GM12878 (cell line): ENCODE measurements at regions not wholly inside any gene's neighbourhood (a gene's known extent, or its start where the extent isn't known, plus 50 kb on each side); places are given as distances from the start of the nearest gene placed in this dataset.

ENCODE experiments used
- ATAC-seq: fragments of 200-7000 bp; cut with Tn5 transposase; 3 replicates; pipeline ENCODE4 v1.9.1; 2020; ENCODE audit warnings: mild to moderate bottlenecking, moderate library complexity
- BruUV-seq: library from RNA; stranded (reverse); fragments of 400-500 nt; replicated peaks from 2 replicates; lab custom pipeline; 2021; lab: Mats Ljungman, UMichigan
- CTCF ChIA-PET: fragments of 300-600 bp; sonication (Branson Sonifier 250); formaldehyde crosslinking; extraction: SDS; loops from one replicate; lab custom pipeline; 2021; ENCODE audit warnings: inconsistent platforms; lab: Yijun Ruan, JAX
- POLR2A ChIA-PET: fragments of 350-600 bp; formaldehyde crosslinking; extraction: SDS; loops from one replicate; lab custom pipeline; 2021; ENCODE audit warnings: inconsistent platforms; lab: Charles Lee
- RAD21 ChIA-PET: fragments of 300-600 bp; sonication (Branson Sonifier 250); formaldehyde crosslinking; loops from one replicate; lab custom pipeline; 2023; ENCODE audit warnings: antibody characterized with exemption; ENCODE audit not compliant: unreplicated experiment; lab: Charles Lee
- SMC1A ChIA-PET: fragments of 300-600 bp; sonication (Branson Sonifier 250); formaldehyde crosslinking; loops from one replicate; lab custom pipeline; 2023; ENCODE audit not compliant: unreplicated experiment, uncharacterized antibody; lab: Charles Lee
- DNase-seq: peaks from one replicate; pipeline ENCODE4 v3.0.0-alpha.2; 2011; ENCODE audit warnings: low read depth, low spot score
- FAIRE-seq: peaks from 3 replicates; lab custom pipeline; 2011; peaks lifted over from hg19 to GRCh38; lab: Jason Lieb, UNC
- H2AFZ ChIP-seq: 2 replicates; pipeline ENCODE4 v1.6.0; 2011; ENCODE audit warnings: low read depth, low read length, control low read depth; ENCODE audit not compliant: control insufficient read depth
- H3K27ac ChIP-seq: 2 replicates; pipeline ENCODE4 v1.5.1; 2011; ENCODE audit warnings: control low read depth; ENCODE audit not compliant: control insufficient read depth, insufficient read depth
- H3K27me3 ChIP-seq, 2 experiments: replicated peaks in 1 of 2; 2 replicates each; pipeline versions ENCODE4 v1.6.0 to v1.6.1; 2011; ENCODE audit warnings: low read length in 1 of 2; ENCODE audit not compliant: control insufficient read depth in 2 of 2, insufficient read depth in 2 of 2
- H3K36me3 ChIP-seq, 2 experiments: 2 replicates each; pipeline ENCODE4 v1.5.1; 2011; ENCODE audit warnings: low read length in 1 of 2; ENCODE audit not compliant: control insufficient read depth in 2 of 2, insufficient read depth in 2 of 2
- H3K4me1 ChIP-seq: 2 replicates; pipeline ENCODE4 v1.6.1; 2011; ENCODE audit warnings: mild to moderate bottlenecking, low read length, moderate library complexity, mixed read lengths; ENCODE audit not compliant: control insufficient read depth, insufficient read depth
- H3K4me2 ChIP-seq: 2 replicates; pipeline ENCODE4 v1.6.0; 2011; ENCODE audit warnings: control low read depth; ENCODE audit not compliant: control insufficient read depth, insufficient read depth
- H3K4me3 ChIP-seq: fragments of 200-600 bp; sonication (generic); 2 replicates; pipeline ENCODE4 v1.5.1; 2016
- H3K79me2 ChIP-seq: 2 replicates; pipeline ENCODE4 v1.6.0; 2011; ENCODE audit warnings: low read length; ENCODE audit not compliant: control insufficient read depth, insufficient read depth
- H3K9ac ChIP-seq: 2 replicates; pipeline ENCODE4 v1.8.0; 2011; ENCODE audit warnings: low read length, control low read depth, mixed read lengths; ENCODE audit not compliant: control insufficient read depth, insufficient read depth
- H3K9me3 ChIP-seq: replicated peaks from 3 replicates; pipeline ENCODE4 v1.5.1; 2011; ENCODE audit warnings: mild to moderate bottlenecking, low read length; ENCODE audit not compliant: control insufficient read depth, insufficient read depth
- H4K20me1 ChIP-seq: 2 replicates; pipeline ENCODE4 v1.6.0; 2011; ENCODE audit not compliant: control insufficient read depth, insufficient read depth
- ATF7 ChIP-seq: fragments of 450-650 bp; IDR thresholded peaks from 2 replicates; pipeline ENCODE4 v1.6.1; 2016; ENCODE audit warnings: low read depth, mild to moderate bottlenecking
- CBX5 ChIP-seq: sonication (generic); IDR thresholded peaks from 2 replicates; pipeline ENCODE4 v1.6.1; 2016; ENCODE audit warnings: low read depth, moderate library complexity, mild to moderate bottlenecking, inconsistent platforms
- FOXK2 ChIP-seq: fragments of 450-650 bp; IDR thresholded peaks from 2 replicates; pipeline ENCODE4 v1.6.1; 2017; ENCODE audit warnings: mild to moderate bottlenecking, moderate library complexity
- JUND ChIP-seq: IDR thresholded peaks from 2 replicates; pipeline ENCODE4 v1.6.1; 2012; ENCODE audit warnings: low read depth, mild to moderate bottlenecking, low read length, improper control_type of control experiment, moderate library complexity
- MEF2B ChIP-seq: fragments of 450-650 bp; IDR thresholded peaks from 2 replicates; pipeline ENCODE4 v1.6.1; 2018; ENCODE audit warnings: mild to moderate bottlenecking, moderate library complexity; ENCODE audit not compliant: partially characterized antibody, poor library complexity, severe bottlenecking
- NBN ChIP-seq: fragments of 450-650 bp; IDR thresholded peaks from 2 replicates; pipeline ENCODE4 v1.6.1; 2016
- SUPT20H ChIP-seq: IDR thresholded peaks from 2 replicates; pipeline ENCODE4 v1.6.1; 2011; ENCODE audit warnings: low read depth, mild to moderate bottlenecking, low read length, moderate library complexity, borderline replicate concordance; ENCODE audit not compliant: control insufficient read depth
- TCF7 ChIP-seq: IDR thresholded peaks from 2 replicates; pipeline ENCODE4 v1.6.1; 2014; ENCODE audit warnings: antibody characterized with exemption, borderline replicate concordance
- YBX1 ChIP-seq: fragments of 450-650 bp; IDR thresholded peaks from 2 replicates; pipeline ENCODE4 v1.6.1; 2016; ENCODE audit warnings: antibody characterized with exemption
- WGBS: methylation state at CpG from one replicate; pipeline ENCODE4 v1.1.6; 2016; ENCODE audit warnings: low lambda C conversion rate; ENCODE audit not compliant: insufficient replicate concordance, insufficient coverage; ENCODE audit errors: missing lambda C conversion rate; 5-methylcytosine and 5-hydroxymethylcytosine counted together
- in situ Hi-C: fragments of 300-500 bp; cut with MboI; formaldehyde crosslinking; loops from 9 replicates; pipeline ENCODE4 v1.14.3; 2018; ENCODE audit warnings: mixed read lengths
- intact Hi-C: fragments of 100-400 bp; cut with micrococcal nuclease; formaldehyde crosslinking; loops from one replicate; pipeline ENCODE4 v1.14.2; 2022; ENCODE audit not compliant: unreplicated experiment
- TF ChIP-seq, protein P1 (sequence below): IDR thresholded peaks from 2 replicates; pipeline ENCODE4 v1.6.1; 2011; ENCODE audit warnings: borderline replicate concordance, low read depth, mild to moderate bottlenecking, moderate library complexity, mixed read lengths, low read length; ENCODE audit not compliant: insufficient read depth; ENCODE audit errors: extremely low read length
- TF ChIP-seq, protein P2 (sequence below): fragments of 450-650 bp; IDR thresholded peaks from 2 replicates; pipeline ENCODE4 v1.6.1; 2014; ENCODE audit warnings: mild to moderate bottlenecking
- TF ChIP-seq, protein P3 (sequence below): fragments of 450-650 bp; IDR thresholded peaks from 2 replicates; pipeline ENCODE4 v1.6.1; 2017; ENCODE audit warnings: mild to moderate bottlenecking, low read depth, inconsistent platforms; ENCODE audit not compliant: poor library complexity, severe bottlenecking
- TF ChIP-seq, protein P4 (sequence below): fragments of 450-650 bp; IDR thresholded peaks from 2 replicates; pipeline ENCODE4 v1.6.1; 2017; ENCODE audit warnings: mild to moderate bottlenecking, moderate library complexity
- TF ChIP-seq, protein P5 (sequence below): IDR thresholded peaks from 2 replicates; pipeline ENCODE4 v1.6.1; 2011; ENCODE audit warnings: low read depth, low read length, improper control_type of control experiment, borderline replicate concordance

DNA sequence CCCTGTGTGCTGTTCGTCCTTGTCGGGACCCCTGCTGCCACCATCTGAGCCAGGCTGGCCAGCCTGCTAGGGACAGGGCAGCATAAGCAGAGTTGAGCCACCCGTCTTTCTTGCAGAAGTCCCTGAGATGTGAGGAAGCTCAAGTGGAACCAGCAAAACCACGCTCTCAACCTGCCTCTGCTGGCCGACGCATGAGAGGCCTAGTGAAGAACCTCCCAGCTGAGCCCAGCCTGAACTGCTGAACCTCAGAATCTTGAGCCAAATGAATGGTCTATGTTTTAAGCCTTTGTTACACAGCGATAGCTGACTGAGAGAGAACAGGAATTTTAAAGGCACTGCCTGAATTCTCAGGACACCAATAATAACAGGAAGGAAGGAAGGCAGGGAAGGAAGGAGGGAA is 98.9 kb upstream of the ADRA2C start:
- DNase-seq: no peak
- Histone ChIP-seq H3K79me2 (no peaks in the 10 kb centered on the region), H2AFZ (no peak overlapping the region), H3K4me2 (no peak overlapping the region), H4K20me1 (no peaks in the 10 kb centered on the region), H3K27ac (no peak overlapping the region), H3K9me3 (no peaks in the 10 kb centered on the region; the same call in 2 of the 3 replicates), H3K4me1 (no peaks in the 10 kb centered on the region), H3K36me3 (no peaks in the 10 kb centered on the region), H3K9ac (no peak overlapping the region), H3K27me3 (peaks cover 0 to 1% of the 10 kb centered on the region in 2 experiments; a peak in 1 of 4 replicates), H3K4me3 (no peak overlapping the region)
- POLR2A ChIA-PET: no interaction called here
- no peak for ATAC-seq
- RAD21 ChIA-PET: no interaction called here
- intact Hi-C loops (no loop called here), in situ Hi-C loops (no loop called here)
- no peak for FAIRE-seq
- no TSS peak for BruUV-seq
- 25% methylated on average over 7 of the region's 7 CpGs for WGBS
- SMC1A ChIA-PET: no interaction called here
- CTCF ChIA-PET: no interaction called here
- TF ChIP-seq TCF7: no peak
- TF ChIP-seq CBX5: no peak
- no peak for TF ChIP-seq NBN
- TF ChIP-seq, protein P1, sequence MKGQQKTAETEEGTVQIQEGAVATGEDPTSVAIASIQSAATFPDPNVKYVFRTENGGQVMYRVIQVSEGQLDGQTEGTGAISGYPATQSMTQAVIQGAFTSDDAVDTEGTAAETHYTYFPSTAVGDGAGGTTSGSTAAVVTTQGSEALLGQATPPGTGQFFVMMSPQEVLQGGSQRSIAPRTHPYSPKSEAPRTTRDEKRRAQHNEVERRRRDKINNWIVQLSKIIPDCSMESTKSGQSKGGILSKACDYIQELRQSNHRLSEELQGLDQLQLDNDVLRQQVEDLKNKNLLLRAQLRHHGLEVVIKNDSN: no peak
- TF ChIP-seq, protein P2, sequence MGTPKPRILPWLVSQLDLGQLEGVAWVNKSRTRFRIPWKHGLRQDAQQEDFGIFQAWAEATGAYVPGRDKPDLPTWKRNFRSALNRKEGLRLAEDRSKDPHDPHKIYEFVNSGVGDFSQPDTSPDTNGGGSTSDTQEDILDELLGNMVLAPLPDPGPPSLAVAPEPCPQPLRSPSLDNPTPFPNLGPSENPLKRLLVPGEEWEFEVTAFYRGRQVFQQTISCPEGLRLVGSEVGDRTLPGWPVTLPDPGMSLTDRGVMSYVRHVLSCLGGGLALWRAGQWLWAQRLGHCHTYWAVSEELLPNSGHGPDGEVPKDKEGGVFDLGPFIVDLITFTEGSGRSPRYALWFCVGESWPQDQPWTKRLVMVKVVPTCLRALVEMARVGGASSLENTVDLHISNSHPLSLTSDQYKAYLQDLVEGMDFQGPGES: no peak
- TF ChIP-seq, protein P3, sequence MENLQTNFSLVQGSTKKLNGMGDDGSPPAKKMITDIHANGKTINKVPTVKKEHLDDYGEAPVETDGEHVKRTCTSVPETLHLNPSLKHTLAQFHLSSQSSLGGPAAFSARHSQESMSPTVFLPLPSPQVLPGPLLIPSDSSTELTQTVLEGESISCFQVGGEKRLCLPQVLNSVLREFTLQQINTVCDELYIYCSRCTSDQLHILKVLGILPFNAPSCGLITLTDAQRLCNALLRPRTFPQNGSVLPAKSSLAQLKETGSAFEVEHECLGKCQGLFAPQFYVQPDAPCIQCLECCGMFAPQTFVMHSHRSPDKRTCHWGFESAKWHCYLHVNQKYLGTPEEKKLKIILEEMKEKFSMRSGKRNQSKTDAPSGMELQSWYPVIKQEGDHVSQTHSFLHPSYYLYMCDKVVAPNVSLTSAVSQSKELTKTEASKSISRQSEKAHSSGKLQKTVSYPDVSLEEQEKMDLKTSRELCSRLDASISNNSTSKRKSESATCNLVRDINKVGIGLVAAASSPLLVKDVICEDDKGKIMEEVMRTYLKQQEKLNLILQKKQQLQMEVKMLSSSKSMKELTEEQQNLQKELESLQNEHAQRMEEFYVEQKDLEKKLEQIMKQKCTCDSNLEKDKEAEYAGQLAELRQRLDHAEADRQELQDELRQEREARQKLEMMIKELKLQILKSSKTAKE: no peak
- TF ChIP-seq YBX1: no peak
- TF ChIP-seq ATF7: no peak
- TF ChIP-seq, protein P4, sequence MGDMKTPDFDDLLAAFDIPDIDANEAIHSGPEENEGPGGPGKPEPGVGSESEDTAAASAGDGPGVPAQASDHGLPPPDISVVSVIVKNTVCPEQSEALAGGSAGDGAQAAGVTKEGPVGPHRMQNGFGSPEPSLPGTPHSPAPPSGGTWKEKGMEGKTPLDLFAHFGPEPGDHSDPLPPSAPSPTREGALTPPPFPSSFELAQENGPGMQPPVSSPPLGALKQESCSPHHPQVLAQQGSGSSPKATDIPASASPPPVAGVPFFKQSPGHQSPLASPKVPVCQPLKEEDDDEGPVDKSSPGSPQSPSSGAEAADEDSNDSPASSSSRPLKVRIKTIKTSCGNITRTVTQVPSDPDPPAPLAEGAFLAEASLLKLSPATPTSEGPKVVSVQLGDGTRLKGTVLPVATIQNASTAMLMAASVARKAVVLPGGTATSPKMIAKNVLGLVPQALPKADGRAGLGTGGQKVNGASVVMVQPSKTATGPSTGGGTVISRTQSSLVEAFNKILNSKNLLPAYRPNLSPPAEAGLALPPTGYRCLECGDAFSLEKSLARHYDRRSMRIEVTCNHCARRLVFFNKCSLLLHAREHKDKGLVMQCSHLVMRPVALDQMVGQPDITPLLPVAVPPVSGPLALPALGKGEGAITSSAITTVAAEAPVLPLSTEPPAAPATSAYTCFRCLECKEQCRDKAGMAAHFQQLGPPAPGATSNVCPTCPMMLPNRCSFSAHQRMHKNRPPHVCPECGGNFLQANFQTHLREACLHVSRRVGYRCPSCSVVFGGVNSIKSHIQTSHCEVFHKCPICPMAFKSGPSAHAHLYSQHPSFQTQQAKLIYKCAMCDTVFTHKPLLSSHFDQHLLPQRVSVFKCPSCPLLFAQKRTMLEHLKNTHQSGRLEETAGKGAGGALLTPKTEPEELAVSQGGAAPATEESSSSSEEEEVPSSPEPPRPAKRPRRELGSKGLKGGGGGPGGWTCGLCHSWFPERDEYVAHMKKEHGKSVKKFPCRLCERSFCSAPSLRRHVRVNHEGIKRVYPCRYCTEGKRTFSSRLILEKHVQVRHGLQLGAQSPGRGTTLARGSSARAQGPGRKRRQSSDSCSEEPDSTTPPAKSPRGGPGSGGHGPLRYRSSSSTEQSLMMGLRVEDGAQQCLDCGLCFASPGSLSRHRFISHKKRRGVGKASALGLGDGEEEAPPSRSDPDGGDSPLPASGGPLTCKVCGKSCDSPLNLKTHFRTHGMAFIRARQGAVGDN: no peak
- no peak for TF ChIP-seq MEF2B
- no peak for TF ChIP-seq JUND
- TF ChIP-seq FOXK2: no peak
- TF ChIP-seq SUPT20H: no peak
- TF ChIP-seq, protein P5, sequence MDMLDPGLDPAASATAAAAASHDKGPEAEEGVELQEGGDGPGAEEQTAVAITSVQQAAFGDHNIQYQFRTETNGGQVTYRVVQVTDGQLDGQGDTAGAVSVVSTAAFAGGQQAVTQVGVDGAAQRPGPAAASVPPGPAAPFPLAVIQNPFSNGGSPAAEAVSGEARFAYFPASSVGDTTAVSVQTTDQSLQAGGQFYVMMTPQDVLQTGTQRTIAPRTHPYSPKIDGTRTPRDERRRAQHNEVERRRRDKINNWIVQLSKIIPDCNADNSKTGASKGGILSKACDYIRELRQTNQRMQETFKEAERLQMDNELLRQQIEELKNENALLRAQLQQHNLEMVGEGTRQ: no peak
